ENCODE measurements at regions not wholly inside any gene's neighbourhood (a gene's known extent, or its start where the extent isn't known, plus 50 kb on each side); places are given as distances from the start of the nearest gene placed in this dataset.

DNA sequence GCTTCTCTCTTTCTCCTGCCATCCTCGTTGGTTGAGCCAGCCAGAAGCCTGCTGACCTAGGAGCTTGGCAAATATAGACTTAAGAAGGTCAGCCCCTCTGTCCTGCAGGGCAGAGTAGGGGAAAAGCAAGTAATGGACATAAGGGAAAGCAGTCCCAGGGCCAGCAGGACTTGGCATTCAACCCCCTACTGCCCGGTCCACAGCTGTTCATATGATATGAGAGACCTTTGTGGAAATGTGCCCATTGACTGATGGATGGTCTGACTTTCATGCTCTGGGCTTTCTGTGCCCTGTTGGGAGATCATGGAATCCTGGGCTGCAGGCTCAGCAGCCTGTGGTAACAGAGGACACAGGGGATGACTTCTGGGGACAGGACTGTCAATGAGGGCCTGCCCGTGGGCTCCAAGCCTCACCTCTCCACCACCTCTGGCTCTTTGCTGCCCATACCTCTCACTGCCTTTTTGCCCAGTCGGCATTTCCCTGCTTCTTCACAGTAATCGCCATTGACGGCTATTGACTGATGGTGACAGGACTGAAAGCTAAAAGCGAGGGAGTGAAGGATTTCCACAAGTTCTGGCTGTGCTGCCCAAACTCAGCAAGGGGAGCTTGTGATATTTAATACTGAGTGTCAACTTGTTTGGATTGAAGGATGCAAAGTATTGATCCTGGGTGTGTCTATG is 60.0 kb upstream of the NMNAT3 start:
- Histone ChIP-seq H3K4me3 (no peak overlapping the region), H3K27ac (no peak overlapping the region)
- no peak for TF ChIP-seq CTCF (IDR thresholded peaks at IDR 0.05)
- no peak for DNase-seq (ENCODE audit: low spot score)

- no peak for TF ChIP-seq CTCF (IDR thresholded peaks at IDR 0.05)
- no peak overlapping the region for H3K27ac ChIP-seq
- DNase-seq (ENCODE audit: low spot score): no peak
- H3K4me3 ChIP-seq: no peak overlapping the region
These were observed 57.4 kb upstream of the NMNAT3 start for GRCh38 chr3:139735191-139735590.

DNA sequence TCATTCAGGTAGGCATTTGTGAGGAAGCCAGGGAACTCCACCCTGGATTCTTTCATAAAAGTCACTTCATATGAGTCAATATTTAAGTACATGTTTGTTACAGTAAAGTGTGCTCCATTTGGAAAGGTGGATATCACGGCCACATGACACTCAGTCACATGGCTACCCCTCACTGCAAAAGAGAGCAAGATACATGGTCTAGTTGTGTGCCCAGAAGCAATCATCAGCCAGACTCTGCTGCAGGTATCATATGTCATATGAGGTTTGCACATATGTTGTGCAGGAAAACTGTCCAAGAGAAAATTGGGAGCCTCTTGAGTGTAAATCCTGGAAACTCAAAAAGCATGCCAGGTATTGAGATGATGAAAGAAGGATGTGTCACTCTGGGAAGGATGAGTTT is 55.0 kb upstream of the NMNAT3 start:
- no peak for TF ChIP-seq CTCF (IDR thresholded peaks at IDR 0.05)
- no peak for DNase-seq (ENCODE audit: low spot score)
- Histone ChIP-seq H3K27ac (no peak overlapping the region), H3K4me3 (no peak overlapping the region)

GRCh38 chr3:139729300-139729699 is 51.5 kb upstream of the NMNAT3 start:
- DNase-seq (ENCODE audit: low spot score): no peak
- Histone ChIP-seq H3K4me3 (no peak overlapping the region), H3K27ac (no peak overlapping the region)
- no peak for TF ChIP-seq CTCF (IDR thresholded peaks at IDR 0.05)

DNA sequence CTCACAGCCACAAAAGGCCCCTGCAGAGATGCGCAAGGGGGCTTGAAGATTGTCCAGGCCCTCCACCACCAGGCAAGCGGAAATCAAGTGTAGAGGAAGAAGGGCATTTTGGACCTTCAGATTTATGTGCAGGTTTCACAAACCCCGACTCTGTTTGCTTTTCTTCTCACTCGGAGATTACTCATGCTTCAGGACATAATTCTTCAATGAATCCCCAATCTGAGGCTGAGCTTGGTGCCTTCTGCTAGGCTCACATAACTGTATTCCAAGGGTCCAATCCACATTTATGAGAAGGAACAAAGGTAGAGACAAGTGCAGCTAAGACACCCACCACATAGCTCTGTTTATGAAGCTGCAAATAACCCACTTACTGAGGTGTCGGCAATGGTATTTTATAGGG is 50.6 kb upstream of the NMNAT3 start:
- DNase-seq (ENCODE audit: low spot score): no peak
- TF ChIP-seq CTCF (IDR thresholded peaks at IDR 0.05): no peak

More for the DNA sequence above, 50.6 kb upstream of the NMNAT3 start:
- H3K27ac ChIP-seq: no peak overlapping the region
- H3K4me3 ChIP-seq: no peak overlapping the region
